ENCODE measurements at regions not wholly inside any gene's neighbourhood (a gene's known extent, or its start where the extent isn't known, plus 50 kb on each side); places are given as distances from the start of the nearest gene placed in this dataset.

DNA sequence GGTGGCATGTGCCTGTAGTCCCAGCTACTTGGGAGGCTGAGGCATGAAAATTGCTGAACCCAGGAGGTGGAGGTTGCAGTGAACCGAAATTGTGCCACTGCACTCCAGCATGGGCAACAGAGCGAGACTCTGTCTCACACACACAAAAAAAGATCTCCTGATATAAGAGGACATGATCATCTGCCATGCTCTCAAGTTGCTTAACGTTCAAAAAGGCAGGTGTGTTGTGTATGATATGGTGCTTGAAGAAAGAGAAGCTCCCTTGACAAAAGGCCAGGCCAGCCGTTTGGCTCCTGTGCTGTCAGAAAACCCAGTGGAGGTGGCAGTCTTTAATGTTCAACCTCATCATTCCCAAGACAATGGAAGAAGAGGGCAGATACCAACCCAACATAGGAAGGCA, 117.3 kb upstream of the PLET1 start:
- no peak for TF ChIP-seq POLR2A (IDR thresholded peaks at IDR 0.05)
- TF ChIP-seq, protein P1, sequence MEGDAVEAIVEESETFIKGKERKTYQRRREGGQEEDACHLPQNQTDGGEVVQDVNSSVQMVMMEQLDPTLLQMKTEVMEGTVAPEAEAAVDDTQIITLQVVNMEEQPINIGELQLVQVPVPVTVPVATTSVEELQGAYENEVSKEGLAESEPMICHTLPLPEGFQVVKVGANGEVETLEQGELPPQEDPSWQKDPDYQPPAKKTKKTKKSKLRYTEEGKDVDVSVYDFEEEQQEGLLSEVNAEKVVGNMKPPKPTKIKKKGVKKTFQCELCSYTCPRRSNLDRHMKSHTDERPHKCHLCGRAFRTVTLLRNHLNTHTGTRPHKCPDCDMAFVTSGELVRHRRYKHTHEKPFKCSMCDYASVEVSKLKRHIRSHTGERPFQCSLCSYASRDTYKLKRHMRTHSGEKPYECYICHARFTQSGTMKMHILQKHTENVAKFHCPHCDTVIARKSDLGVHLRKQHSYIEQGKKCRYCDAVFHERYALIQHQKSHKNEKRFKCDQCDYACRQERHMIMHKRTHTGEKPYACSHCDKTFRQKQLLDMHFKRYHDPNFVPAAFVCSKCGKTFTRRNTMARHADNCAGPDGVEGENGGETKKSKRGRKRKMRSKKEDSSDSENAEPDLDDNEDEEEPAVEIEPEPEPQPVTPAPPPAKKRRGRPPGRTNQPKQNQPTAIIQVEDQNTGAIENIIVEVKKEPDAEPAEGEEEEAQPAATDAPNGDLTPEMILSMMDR (IDR thresholded peaks at IDR 0.05), result no peak
